Inflammatory macrophage treated with lipopolysaccharide for 1 hour (primary cell): ENCODE measurements at regions not wholly inside any gene's neighbourhood (a gene's known extent, or its start where the extent isn't known, plus 50 kb on each side); places are given as distances from the start of the nearest gene placed in this dataset.

Experiments
- DNase-seq, 2 donors: peaks; one replicate each; pipeline ENCODE4 v3.0.0-alpha.2; 2020 to 2022

- DNase-seq: no peak
Measured at GRCh38 chr1:219520241-219520640, 92.7 kb downstream of the ZC3H11B start.

GRCh38 chr1:219518907-219519248, 94.0 kb downstream of the ZC3H11B start:
- no peak for DNase-seq

GRCh38 chr1:219518168-219518906, 94.6 kb downstream of the ZC3H11B start:
- DNase-seq: no peak

- DNase-seq: no peak
Measured at GRCh38 chr1:219517031-219517430, 95.9 kb downstream of the ZC3H11B start.

- DNase-seq: no peak
Measured at GRCh38 chr1:219514728-219515127, 98.2 kb downstream of the ZC3H11B start.

GRCh38 chr1:219507437-219507836, 105.5 kb downstream of the ZC3H11B start:
- DNase-seq: no peak

GRCh38 chr1:219506936-219507335, 106.0 kb downstream of the ZC3H11B start:
- DNase-seq: no peak

GRCh38 chr1:219506473-219506899, 106.4 kb downstream of the ZC3H11B start:
- no peak for DNase-seq

GRCh38 chr1:219505886-219506285, 107.0 kb downstream of the ZC3H11B start:
- DNase-seq: no peak

- no peak for DNase-seq
Measured at GRCh38 chr1:219503604-219504003, 109.3 kb downstream of the ZC3H11B start.

GRCh38 chr1:219500327-219500897, 112.5 kb downstream of the ZC3H11B start:
- DNase-seq: no peak

- no peak for DNase-seq
Measured at GRCh38 chr1:219498666-219499065, 114.2 kb downstream of the ZC3H11B start.

GRCh38 chr1:219495737-219496408, 117.0 kb downstream of the ZC3H11B start:
- no peak for DNase-seq

GRCh38 chr1:219492717-219493116, 120.2 kb downstream of the ZC3H11B start:
- DNase-seq: no peak

- DNase-seq: peak; percentile 56 to 59
Measured at GRCh38 chr1:219490566-219490965, 122.3 kb downstream of the ZC3H11B start.

GRCh38 chr1:219489636-219490035, 123.3 kb downstream of the ZC3H11B start:
- DNase-seq: peak in 1 of 2 donors; percentile 21

- DNase-seq: no peak
Measured at GRCh38 chr1:219488275-219488674, 124.6 kb downstream of the ZC3H11B start.

GRCh38 chr1:219483530-219483929, 129.4 kb downstream of the ZC3H11B start:
- no peak for DNase-seq

GRCh38 chr1:219480011-219480410, 132.9 kb downstream of the ZC3H11B start:
- no peak for DNase-seq

GRCh38 chr1:219478811-219479210, 134.1 kb downstream of the ZC3H11B start:
- DNase-seq: no peak

GRCh38 chr1:219477861-219478260, 135.0 kb downstream of the ZC3H11B start:
- DNase-seq: no peak

GRCh38 chr1:219476716-219477115, 136.2 kb downstream of the ZC3H11B start:
- no peak for DNase-seq

GRCh38 chr1:219476116-219476515, 136.8 kb downstream of the ZC3H11B start:
- DNase-seq: no peak

GRCh38 chr1:219472596-219472995, 140.3 kb downstream of the ZC3H11B start:
- DNase-seq: no peak
